ENCODE measurements at regions not wholly inside any gene's neighbourhood (a gene's known extent, or its start where the extent isn't known, plus 50 kb on each side); places are given as distances from the start of the nearest gene placed in this dataset.

GRCh38 chr2:145273840-145274239 is 753.9 kb upstream of the ZEB2 start:
- POLR2A ChIA-PET: no interaction called here

GRCh38 chr2:145268931-145269330 is 749.0 kb upstream of the ZEB2 start:
- H3K9me3 Mint-ChIP-seq: no peaks in the 10 kb centered on the region
- Histone ChIP-seq H3K9me3 (ENCODE audit: control insufficient read depth in 1 of 2, insufficient read depth in 1 of 2, low read length in 2 of 2) (peaks cover 0 to 5% of the 10 kb centered on the region in 2 experiments), H3K27ac (ENCODE audit: low read depth in 1 of 2, low read length in 2 of 2) (no peak overlapping the region), H3K27me3 (ENCODE audit: control insufficient read depth in 1 of 2, insufficient read depth in 2 of 2, low read length in 2 of 2) (no peaks in the 10 kb centered on the region), H3K4me1 (ENCODE audit: insufficient read depth, low read length) (no peaks in the 10 kb centered on the region), H3K4me3 (ENCODE audit: low read length) (no peak overlapping the region), H3K36me3 (ENCODE audit: insufficient read depth, low read length) (no peaks in the 10 kb centered on the region)
- ChIA-PET POLR2A (no interaction called here), CTCF (no interaction called here)
- no peak for TF ChIP-seq CTCF (IDR thresholded peaks at IDR 0.05)
- DNase-seq (no peak), ATAC-seq (ENCODE audit: poor library complexity) (no peak)
- no peaks in the 10 kb centered on the region for H3K36me3 Mint-ChIP-seq (ENCODE audit: low read depth)
- intact Hi-C loops (cut with DNase I, micrococcal nuclease): no loop called here
- H3K4me1 Mint-ChIP-seq (ENCODE audit: low read depth): no peaks in the 10 kb centered on the region
- H3K27me3 Mint-ChIP-seq: peaks cover 22% of the 10 kb centered on the region
- no peak overlapping the region for H3K4me3 Mint-ChIP-seq
- no peak overlapping the region for H3K27ac Mint-ChIP-seq

More at GRCh38 chr2:145273840-145274239, 753.9 kb upstream of the ZEB2 start:
- DNase-seq: no peak
- CTCF ChIA-PET: no interaction called here
- Histone ChIP-seq H3K27ac (ENCODE audit: low read depth in 1 of 2, low read length in 2 of 2) (no peak overlapping the region), H3K36me3 (ENCODE audit: insufficient read depth, low read length) (no peaks in the 10 kb centered on the region), H3K4me3 (ENCODE audit: low read length) (no peak overlapping the region), H3K9me3 (ENCODE audit: control insufficient read depth in 1 of 2, insufficient read depth in 1 of 2, low read length in 2 of 2) (peaks cover 0 to 5% of the 10 kb centered on the region in 2 experiments), H3K27me3 (ENCODE audit: control insufficient read depth in 1 of 2, insufficient read depth in 2 of 2, low read length in 2 of 2) (no peaks in the 10 kb centered on the region), H3K4me1 (ENCODE audit: insufficient read depth, low read length) (no peaks in the 10 kb centered on the region)
- TF ChIP-seq CTCF (IDR thresholded peaks at IDR 0.05): no peak
- no peaks in the 10 kb centered on the region for H3K4me1 Mint-ChIP-seq (ENCODE audit: low read depth)
- H3K9me3 Mint-ChIP-seq: no peaks in the 10 kb centered on the region
- intact Hi-C loops (cut with DNase I, micrococcal nuclease): no loop called here
- no peaks in the 10 kb centered on the region for H3K36me3 Mint-ChIP-seq (ENCODE audit: low read depth)
- no peak for ATAC-seq (ENCODE audit: poor library complexity)
- no peak overlapping the region for H3K27ac Mint-ChIP-seq
- no peak overlapping the region for H3K4me3 Mint-ChIP-seq
- peaks cover 9% of the 10 kb centered on the region for H3K27me3 Mint-ChIP-seq

GRCh38 chr2:145267451-145267850 is 747.5 kb upstream of the ZEB2 start:
- intact Hi-C loops (cut with DNase I, micrococcal nuclease): no loop called here
- H3K4me3 ChIP-seq (ENCODE audit: low read length): no peak overlapping the region
- Mint-ChIP-seq H3K27me3 (peaks cover 24% of the 10 kb centered on the region), H3K36me3 (ENCODE audit: low read depth) (no peaks in the 10 kb centered on the region), H3K4me3 (no peak overlapping the region), H3K27ac (no peak overlapping the region), H3K9me3 (no peaks in the 10 kb centered on the region), H3K4me1 (ENCODE audit: low read depth) (no peaks in the 10 kb centered on the region)
- CTCF ChIA-PET: no interaction called here
- ATAC-seq (ENCODE audit: poor library complexity): no peak
- no peaks in the 10 kb centered on the region for H3K27me3 ChIP-seq (ENCODE audit: control insufficient read depth in 1 of 2, insufficient read depth in 2 of 2, low read length in 2 of 2)
- no peak for TF ChIP-seq CTCF (IDR thresholded peaks at IDR 0.05)
- H3K9me3 ChIP-seq (ENCODE audit: control insufficient read depth in 1 of 2, insufficient read depth in 1 of 2, low read length in 2 of 2): no peaks in the 10 kb centered on the region
- no peaks in the 10 kb centered on the region for H3K36me3 ChIP-seq (ENCODE audit: insufficient read depth, low read length)
- no peaks in the 10 kb centered on the region for H3K4me1 ChIP-seq (ENCODE audit: insufficient read depth, low read length)
- DNase-seq: no peak
- POLR2A ChIA-PET: no interaction called here
- H3K27ac ChIP-seq (ENCODE audit: low read depth in 1 of 2, low read length in 2 of 2): no peak overlapping the region
